Subcutaneous abdominal adipose tissue (tissue), 5 donors: ENCODE measurements at regions not wholly inside any gene's neighbourhood (a gene's known extent, or its start where the extent isn't known, plus 50 kb on each side); places are given as distances from the start of the nearest gene placed in this dataset.

Experiments used
- H3K27ac ChIP-seq: one replicate; pipeline ENCODE4 v1.7.0; 2013; ENCODE audit warnings: low read depth, mild to moderate bottlenecking, inconsistent platforms, low read length, moderate library complexity
- H3K27me3 ChIP-seq, 5 donors: one replicate each; pipeline ENCODE4 v1.7.0; 2013; ENCODE audit warnings: low read length in 5 of 5, inconsistent platforms in 1 of 5; ENCODE audit not compliant: control insufficient read depth in 5 of 5, insufficient read depth in 4 of 5
- H3K36me3 ChIP-seq, 5 donors: one replicate each; pipeline ENCODE4 v1.7.0; 2013; ENCODE audit warnings: low read length in 5 of 5; ENCODE audit not compliant: control insufficient read depth in 5 of 5, insufficient read depth in 5 of 5
- H3K4me1 ChIP-seq, 5 donors: one replicate each; pipeline ENCODE4 v1.7.0; 2013; ENCODE audit warnings: low read length in 5 of 5, mild to moderate bottlenecking in 3 of 5, moderate library complexity in 1 of 5; ENCODE audit not compliant: control insufficient read depth in 5 of 5, insufficient read depth in 5 of 5
- H3K4me3 ChIP-seq, 5 donors: one replicate each; pipeline ENCODE4 v1.7.0; 2013; ENCODE audit warnings: low read length in 5 of 5, low read depth in 1 of 5
- H3K9ac ChIP-seq, 5 donors: one replicate each; pipeline ENCODE4 v1.7.0; 2013; ENCODE audit warnings: low read length in 5 of 5, mild to moderate bottlenecking in 4 of 5, moderate library complexity in 3 of 5
- H3K9me3 ChIP-seq, 5 donors: one replicate each; pipeline ENCODE4 v1.7.0; 2013; ENCODE audit warnings: low read length in 5 of 5; ENCODE audit not compliant: control insufficient read depth in 5 of 5
- donor health status: healthy.
- donor health status: healthy.
- donor health status: healthy.
- donor health status: healthy.
- donor health status: healthy.

- Histone ChIP-seq H3K27me3 (no peaks in the 10 kb centered on the region), H3K27ac (no peak overlapping the region), H3K4me3 (no peak overlapping the region), H3K36me3 (no peaks in the 10 kb centered on the region), H3K9ac (no peak overlapping the region), H3K9me3 (no peaks in the 10 kb centered on the region), H3K4me1 (no peaks in the 10 kb centered on the region)
Measured at GRCh38 chr9:117535973-117536372, 121.1 kb upstream of the ASTN2 start.

- Histone ChIP-seq H3K9ac (no peak overlapping the region), H3K27ac (no peak overlapping the region), H3K36me3 (no peaks in the 10 kb centered on the region), H3K4me1 (no peaks in the 10 kb centered on the region), H3K9me3 (no peaks in the 10 kb centered on the region), H3K27me3 (no peaks in the 10 kb centered on the region), H3K4me3 (no peak overlapping the region)
Measured at GRCh38 chr9:117535434-117535833, 120.6 kb upstream of the ASTN2 start.

GRCh38 chr9:117528225-117528624, 113.4 kb upstream of the ASTN2 start:
- Histone ChIP-seq H3K4me3 (no peak overlapping the region), H3K9ac (no peak overlapping the region), H3K36me3 (no peaks in the 10 kb centered on the region), H3K4me1 (no peaks in the 10 kb centered on the region), H3K27me3 (no peaks in the 10 kb centered on the region), H3K27ac (no peak overlapping the region), H3K9me3 (no peaks in the 10 kb centered on the region)

GRCh38 chr9:117526674-117527073, 111.8 kb upstream of the ASTN2 start:
- H3K9ac ChIP-seq: no peak overlapping the region
- H3K4me3 ChIP-seq: no peak overlapping the region
- H3K4me1 ChIP-seq: no peaks in the 10 kb centered on the region
- no peaks in the 10 kb centered on the region for H3K9me3 ChIP-seq
- no peaks in the 10 kb centered on the region for H3K36me3 ChIP-seq
- no peak overlapping the region for H3K27ac ChIP-seq
- no peaks in the 10 kb centered on the region for H3K27me3 ChIP-seq

- H3K36me3 ChIP-seq: no peaks in the 10 kb centered on the region
- no peak overlapping the region for H3K9ac ChIP-seq
- H3K4me1 ChIP-seq: no peaks in the 10 kb centered on the region
- H3K4me3 ChIP-seq: no peak overlapping the region
- no peaks in the 10 kb centered on the region for H3K9me3 ChIP-seq
- no peak overlapping the region for H3K27ac ChIP-seq
- H3K27me3 ChIP-seq: no peaks in the 10 kb centered on the region
Measured at GRCh38 chr9:117523531-117524153, 108.8 kb upstream of the ASTN2 start.

- no peaks in the 10 kb centered on the region for H3K9me3 ChIP-seq
- no peak overlapping the region for H3K27ac ChIP-seq
- H3K9ac ChIP-seq: no peak overlapping the region
- H3K4me3 ChIP-seq: no peak overlapping the region
- H3K27me3 ChIP-seq: no peaks in the 10 kb centered on the region
- no peaks in the 10 kb centered on the region for H3K36me3 ChIP-seq
- H3K4me1 ChIP-seq: no peaks in the 10 kb centered on the region
Measured at GRCh38 chr9:117521293-117521692, 106.4 kb upstream of the ASTN2 start.

GRCh38 chr9:117516676-117517632, 102.1 kb upstream of the ASTN2 start:
- no peak overlapping the region for H3K9ac ChIP-seq
- no peak overlapping the region for H3K27ac ChIP-seq
- H3K4me1 ChIP-seq: no peaks in the 10 kb centered on the region
- H3K9me3 ChIP-seq: no peaks in the 10 kb centered on the region
- no peaks in the 10 kb centered on the region for H3K36me3 ChIP-seq
- no peaks in the 10 kb centered on the region for H3K27me3 ChIP-seq
- H3K4me3 ChIP-seq: no peak overlapping the region

- Histone ChIP-seq H3K4me1 (no peaks in the 10 kb centered on the region), H3K4me3 (no peak overlapping the region), H3K27ac (no peak overlapping the region), H3K27me3 (no peaks in the 10 kb centered on the region), H3K9me3 (peaks cover 0 to 3% (median 0%) of the 10 kb centered on the region in 5 donors), H3K9ac (no peak overlapping the region), H3K36me3 (no peaks in the 10 kb centered on the region)
Measured at GRCh38 chr9:117511852-117512481, 97.1 kb upstream of the ASTN2 start.

- no peaks in the 10 kb centered on the region for H3K27me3 ChIP-seq
- H3K27ac ChIP-seq: no peak overlapping the region
- no peaks in the 10 kb centered on the region for H3K9me3 ChIP-seq
- H3K4me3 ChIP-seq: no peak overlapping the region
- H3K9ac ChIP-seq: no peak overlapping the region
- no peaks in the 10 kb centered on the region for H3K36me3 ChIP-seq
- H3K4me1 ChIP-seq: no peaks in the 10 kb centered on the region
Measured at GRCh38 chr9:117496307-117496706, 81.5 kb upstream of the ASTN2 start.
